Vagina (tissue), 2 donors: ENCODE measurements at regions not wholly inside any gene's neighbourhood (a gene's known extent, or its start where the extent isn't known, plus 50 kb on each side); places are given as distances from the start of the nearest gene placed in this dataset.
A peak's percentile ranks its signal among the peaks of the same experiment; 100 is the strongest.

Source experiments
- DNase-seq, 2 donors: peaks; one replicate each; pipeline ENCODE4 v3.0.0-alpha.2; 2017; ENCODE audit errors: extremely low spot score in 2 of 2
- H3K27ac ChIP-seq: fragments of 200-600 bp; sonication (generic); one replicate; pipeline ENCODE4 v1.5.1; 2019
- H3K27me3 ChIP-seq: fragments of 200-600 bp; sonication (generic); one replicate; pipeline ENCODE4 v1.5.1; 2019
- H3K36me3 ChIP-seq, 2 donors: fragments of 200-600 bp; sonication (generic); one replicate each; pipeline ENCODE4 v1.5.1; 2017 to 2019
- H3K4me1 ChIP-seq: fragments of 200-600 bp; sonication (generic); one replicate; pipeline ENCODE4 v1.5.1; 2019
- H3K4me3 ChIP-seq, 2 donors: fragments of 200-600 bp; sonication (generic); 1 replicate in 1 of 2; 2 replicates in 1 of 2; pipeline ENCODE4 v1.5.1; 2016 to 2019
- H3K9me3 ChIP-seq: fragments of 200-600 bp; sonication (generic); one replicate; pipeline ENCODE4 v1.5.1; 2019
- CTCF ChIP-seq, 3 experiments: fragments of 450-650 bp in 2 of 3; fragments of 200-600 bp in 1 of 3; sonication (generic) in 1 of 3; IDR thresholded peaks; one replicate each; pipeline ENCODE4 v1.5.1; 2017 to 2019; ENCODE audit warnings: antibody characterized with exemption in 3 of 3, mild to moderate bottlenecking in 2 of 3, moderate library complexity in 2 of 3
- POLR2A ChIP-seq, 2 donors: fragments of 450-650 bp; IDR thresholded peaks; one replicate each; pipeline ENCODE4 v1.6.1; 2017; ENCODE audit warnings: antibody characterized with exemption in 2 of 2, mild to moderate bottlenecking in 2 of 2, moderate library complexity in 2 of 2
- POLR2AphosphoS5 ChIP-seq, 2 donors: sonication (generic); formaldehyde crosslinking; IDR thresholded peaks; one replicate each; pipeline ENCODE4 v1.9.0; 2017; ENCODE audit warnings: antibody characterized with exemption in 2 of 2, mild to moderate bottlenecking in 2 of 2, low read depth in 1 of 2; ENCODE audit not compliant: insufficient read depth in 1 of 2
- intact Hi-C: fragments of 100-400 bp; cut with DNase I; formaldehyde crosslinking; loops from one replicate; pipeline ENCODE4 v1.15.1; 2023

GRCh38 chr2:234290671-234291070, 206.2 kb downstream of the ARL4C start:
- no peaks in the 10 kb centered on the region for H3K27me3 ChIP-seq
- no peaks in the 10 kb centered on the region for H3K36me3 ChIP-seq
- TF ChIP-seq POLR2AphosphoS5 (IDR thresholded peaks at IDR 0.05; ENCODE audit: insufficient read depth in 1 of 2, low read depth in 1 of 2), result no peak
- TF ChIP-seq CTCF (IDR thresholded peaks at IDR 0.05), result no peak
- TF ChIP-seq POLR2A (IDR thresholded peaks at IDR 0.05), result peak in 1 of 2 donors; percentile 5
- H3K4me3 ChIP-seq, result no peak overlapping the region
- no peak for DNase-seq
- no peaks in the 10 kb centered on the region for H3K9me3 ChIP-seq
- H3K4me1 ChIP-seq, result peaks cover 15% of the 10 kb centered on the region
- peak overlapping the region; percentile 54 for H3K27ac ChIP-seq
- intact Hi-C loops, result no loop called here

- H3K4me1 ChIP-seq, result peaks cover 15% of the 10 kb centered on the region
- intact Hi-C loops, result loop anchor here (10.0 kb wide), 1 partner anchor 205 kb away; the partner anchor contains the start of gene ARL4C
- H3K36me3 ChIP-seq, result no peaks in the 10 kb centered on the region
- no peak for TF ChIP-seq CTCF (IDR thresholded peaks at IDR 0.05)
- no peak for TF ChIP-seq POLR2AphosphoS5 (IDR thresholded peaks at IDR 0.05; ENCODE audit: insufficient read depth in 1 of 2, low read depth in 1 of 2)
- no peak for TF ChIP-seq POLR2A (IDR thresholded peaks at IDR 0.05)
- DNase-seq, result peak in 1 of 2 donors; percentile 91
- H3K27me3 ChIP-seq, result no peaks in the 10 kb centered on the region
- H3K9me3 ChIP-seq, result no peaks in the 10 kb centered on the region
- H3K27ac ChIP-seq, result peak overlapping the region; percentile 54
- H3K4me3 ChIP-seq, result no peak overlapping the region
Observed at GRCh38 chr2:234289834-234290590, 206.9 kb downstream of the ARL4C start.

GRCh38 chr2:234288974-234289455, 207.9 kb downstream of the ARL4C start:
- Histone ChIP-seq H3K9me3 (no peaks in the 10 kb centered on the region), H3K36me3 (no peaks in the 10 kb centered on the region), H3K27me3 (no peaks in the 10 kb centered on the region), H3K4me3 (no peak overlapping the region), H3K4me1 (peaks cover 15% of the 10 kb centered on the region), H3K27ac (peak overlapping the region; percentile 54)
- TF ChIP-seq CTCF (IDR thresholded peaks at IDR 0.05) (peak; percentile 18 to 67 (median 44)), POLR2AphosphoS5 (IDR thresholded peaks at IDR 0.05; ENCODE audit: insufficient read depth in 1 of 2, low read depth in 1 of 2) (peak in 1 of 2 donors; percentile 10), POLR2A (IDR thresholded peaks at IDR 0.05) (no peak)
- peak in 1 of 2 donors; percentile 94 for DNase-seq
- intact Hi-C loops, result loop anchor here (10.0 kb wide), 1 partner anchor 206 kb away; the partner anchor contains the start of gene ARL4C

- intact Hi-C loops, result loop anchor here (10.0 kb wide), 1 partner anchor 207 kb away; the partner anchor contains the start of gene ARL4C
- TF ChIP-seq POLR2AphosphoS5 (IDR thresholded peaks at IDR 0.05; ENCODE audit: insufficient read depth in 1 of 2, low read depth in 1 of 2) (no peak), POLR2A (IDR thresholded peaks at IDR 0.05) (no peak), CTCF (IDR thresholded peaks at IDR 0.05) (no peak)
- H3K27me3 ChIP-seq, result no peaks in the 10 kb centered on the region
- H3K4me3 ChIP-seq, result no peak overlapping the region
- no peaks in the 10 kb centered on the region for H3K36me3 ChIP-seq
- no peak for DNase-seq
- H3K27ac ChIP-seq, result no peak overlapping the region
- H3K9me3 ChIP-seq, result no peaks in the 10 kb centered on the region
- peaks cover 15% of the 10 kb centered on the region for H3K4me1 ChIP-seq
Observed at GRCh38 chr2:234287650-234288049, 209.2 kb downstream of the ARL4C start.

GRCh38 chr2:234286956-234287355, 209.9 kb downstream of the ARL4C start:
- Histone ChIP-seq H3K4me1 (peaks cover 15% of the 10 kb centered on the region), H3K9me3 (no peaks in the 10 kb centered on the region), H3K27ac (no peak overlapping the region), H3K27me3 (no peaks in the 10 kb centered on the region), H3K36me3 (no peaks in the 10 kb centered on the region), H3K4me3 (no peak overlapping the region)
- intact Hi-C loops, result loop anchor here (10.0 kb wide), 1 partner anchor 208 kb away; the partner anchor contains the start of gene ARL4C
- peak in 1 of 2 donors; percentile 61 for DNase-seq
- TF ChIP-seq POLR2AphosphoS5 (IDR thresholded peaks at IDR 0.05; ENCODE audit: insufficient read depth in 1 of 2, low read depth in 1 of 2), result no peak
- no peak for TF ChIP-seq CTCF (IDR thresholded peaks at IDR 0.05)
- no peak for TF ChIP-seq POLR2A (IDR thresholded peaks at IDR 0.05)
